HG03439 (cell line): ENCODE measurements at regions not wholly inside any gene's neighbourhood (a gene's known extent, or its start where the extent isn't known, plus 50 kb on each side); places are given as distances from the start of the nearest gene placed in this dataset.
A peak's percentile ranks its signal among the peaks of the same experiment; 100 is the strongest.
"Not testable (repeated sequence)": the region's sequence is repeated elsewhere in the genome, so short reads cannot be mapped to it uniquely, and the experiment has no call there.

Source experiments
- ATAC-seq: cut with Tn5 transposase; IDR thresholded peaks from one replicate; pipeline ENCODE4 v1.9.1; 2021; ENCODE audit warnings: mild to moderate bottlenecking, moderate library complexity; ENCODE audit not compliant: unreplicated experiment

GRCh38 chr2:129347486-129348217 is 631.8 kb upstream of the RAB6C start:
- peak; percentile 99 for ATAC-seq

DNA sequence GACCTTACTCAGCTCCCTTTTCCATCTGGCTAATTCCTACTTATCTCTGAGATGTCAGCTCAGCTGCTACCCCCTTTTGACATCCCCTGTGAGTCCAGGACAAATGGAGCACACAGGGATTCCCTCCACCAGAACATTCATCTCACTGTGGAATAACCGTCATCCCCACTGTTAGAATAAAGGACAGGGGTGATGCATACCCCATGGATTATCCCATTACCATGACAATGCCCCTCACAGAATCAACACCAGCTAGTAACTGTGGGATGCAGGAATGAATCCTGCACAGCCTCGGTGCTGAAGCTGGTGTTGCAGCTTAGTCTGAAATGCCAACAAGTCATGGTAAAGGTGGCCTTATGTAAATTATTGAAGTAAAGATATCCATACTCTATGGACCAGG is 624.8 kb upstream of the RAB6C start:
- no peak for ATAC-seq

DNA sequence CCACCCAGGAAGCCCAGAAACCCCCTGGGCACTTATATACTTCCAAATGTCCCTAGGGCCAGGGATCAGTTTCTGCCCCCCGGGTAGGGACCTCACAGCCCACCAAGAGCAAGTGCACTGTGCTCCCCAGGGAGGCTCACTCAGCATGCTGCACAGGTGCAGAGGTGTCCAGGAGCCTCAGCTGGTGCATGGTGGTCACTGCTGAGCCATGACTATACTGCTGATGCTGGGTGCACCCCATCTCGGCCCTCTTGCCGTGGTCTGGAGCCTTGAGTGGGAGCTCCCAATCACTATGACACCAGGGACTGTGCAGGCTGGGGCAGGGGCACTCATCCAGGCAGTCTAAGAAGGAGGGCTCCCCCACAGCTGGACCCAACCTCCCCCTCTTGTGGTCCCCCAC is 617.8 kb upstream of the RAB6C start:
- no peak for ATAC-seq

DNA sequence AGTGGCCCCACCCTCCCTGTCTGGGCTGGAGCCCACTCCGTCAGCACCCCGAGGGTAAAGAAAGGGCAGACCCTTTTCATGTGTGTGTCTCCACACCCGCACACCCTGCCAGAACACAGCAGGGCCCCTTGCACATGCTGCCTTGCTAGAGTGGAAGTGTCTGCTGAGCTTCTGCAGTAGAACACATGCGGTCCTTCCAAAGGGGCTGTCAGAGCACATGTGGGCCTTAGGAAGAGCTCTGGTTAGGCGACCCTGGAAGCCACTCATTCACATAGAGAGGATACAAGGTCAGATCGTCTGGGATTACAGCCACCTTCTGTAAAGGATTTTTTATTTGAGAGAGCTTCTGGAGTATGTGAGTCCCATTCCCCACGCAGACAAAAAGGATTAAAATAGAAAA is 613.2 kb upstream of the RAB6C start:
- ATAC-seq = no peak

DNA sequence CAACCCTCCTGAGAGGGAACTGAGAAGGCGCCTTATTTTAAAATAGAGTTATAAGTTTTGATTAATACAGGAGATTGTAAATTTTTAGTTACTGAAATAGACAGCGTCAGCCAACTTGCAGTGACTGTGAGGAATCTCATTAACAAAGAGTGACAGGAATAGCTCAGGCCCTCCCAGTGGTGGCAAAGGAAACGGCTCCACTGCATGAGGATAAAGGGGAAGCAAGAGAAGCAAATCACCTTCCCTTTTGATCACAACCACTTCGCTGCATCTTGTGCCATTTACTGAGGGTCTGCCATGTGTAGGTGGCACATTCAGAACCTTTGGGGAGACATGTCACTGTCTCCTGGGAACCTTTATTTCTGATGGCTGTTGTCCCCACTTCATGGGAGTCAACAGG is 612.4 kb upstream of the RAB6C start:
- ATAC-seq = no peak

DNA sequence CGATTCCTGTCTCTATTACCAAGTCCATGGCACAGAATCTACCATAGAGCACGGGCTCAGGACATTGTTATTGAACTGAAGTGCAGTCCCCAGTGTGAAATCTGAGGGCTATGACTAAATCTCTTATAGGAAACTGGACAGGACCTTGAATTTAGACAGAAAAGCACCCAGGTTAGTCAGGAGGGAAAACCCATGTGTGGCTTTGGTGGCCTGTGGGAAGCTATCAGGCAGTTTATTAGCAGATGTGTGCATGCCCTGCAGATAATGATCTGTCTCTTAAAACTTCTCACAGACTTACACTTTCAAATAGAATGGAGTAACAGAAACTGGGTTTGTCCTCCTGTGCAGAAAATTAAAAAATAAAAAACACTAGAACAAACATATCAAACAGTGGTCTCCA is 610.0 kb upstream of the RAB6C start:
- ATAC-seq = no peak

GRCh38 chr2:129374452-129374851 is 605.0 kb upstream of the RAB6C start:
- ATAC-seq = no peak

DNA sequence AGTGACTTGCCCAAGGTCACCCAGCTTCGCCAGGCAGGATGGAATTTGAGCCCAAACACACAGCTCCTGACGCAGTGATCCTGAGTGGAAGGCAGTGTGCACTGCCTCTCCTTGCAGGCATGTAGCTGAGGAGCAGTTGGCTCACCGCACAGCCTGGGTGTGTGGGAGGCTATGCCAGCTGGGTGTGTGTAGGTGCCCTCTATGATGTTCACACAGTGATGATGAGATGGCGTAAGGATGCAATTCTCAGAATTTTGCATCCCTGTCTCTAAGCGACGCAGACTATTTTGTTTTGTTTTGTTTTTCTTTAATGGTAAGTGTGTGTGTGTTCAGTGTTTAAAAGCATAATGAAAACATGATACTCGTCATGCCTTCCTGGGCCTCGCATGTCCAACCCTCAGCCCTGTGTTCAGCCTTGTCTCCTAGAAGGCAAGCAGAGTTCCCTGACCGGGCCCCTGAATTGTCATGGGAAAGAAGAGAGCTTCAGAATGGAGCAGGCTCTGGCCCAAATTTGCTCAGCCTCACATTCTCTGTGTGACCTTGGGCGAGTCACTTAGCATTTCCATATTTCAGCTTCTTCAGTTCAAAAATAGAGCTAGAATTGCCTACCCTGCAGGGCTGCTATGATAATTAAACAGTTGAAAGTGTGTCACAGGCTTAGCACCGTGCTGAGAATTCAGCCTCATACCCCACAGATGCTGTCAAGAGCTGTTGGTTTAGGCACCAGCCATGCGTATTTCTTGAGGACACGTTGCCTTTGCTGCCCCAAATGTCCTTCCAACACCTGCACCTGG is 603.6 kb upstream of the RAB6C start:
- no peak for ATAC-seq

DNA sequence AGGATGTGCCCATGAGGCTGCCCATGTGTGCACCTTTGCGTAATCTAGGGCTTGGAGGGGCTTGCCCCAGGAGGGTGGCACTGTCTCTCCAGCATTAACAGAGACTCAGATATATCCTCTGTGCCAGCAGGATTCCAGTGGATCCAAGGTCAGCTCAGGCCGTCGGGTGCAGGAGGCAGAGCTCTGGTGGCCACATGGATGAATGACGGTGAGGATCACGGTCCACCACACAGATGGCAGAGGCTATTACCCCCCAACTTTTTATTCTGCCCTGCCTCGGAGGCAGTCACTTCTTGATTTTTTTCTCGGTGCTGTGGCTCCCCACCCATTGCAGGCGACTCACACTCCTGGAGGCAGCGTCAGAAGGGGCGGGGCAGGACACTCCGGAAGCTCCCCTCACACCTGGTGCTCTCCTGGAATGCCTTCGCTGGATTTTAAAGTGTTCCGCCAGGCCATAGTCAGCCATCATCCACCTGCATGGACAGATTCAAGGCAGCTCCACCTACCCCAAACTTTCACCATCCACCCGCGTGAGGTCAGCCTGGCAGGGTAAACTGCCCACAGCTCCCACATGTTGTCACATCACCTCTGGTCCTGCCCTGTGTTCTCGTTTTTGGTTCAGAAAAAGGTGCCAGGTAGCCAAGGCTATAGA is 602.9 kb upstream of the RAB6C start:
- ATAC-seq = no peak

DNA sequence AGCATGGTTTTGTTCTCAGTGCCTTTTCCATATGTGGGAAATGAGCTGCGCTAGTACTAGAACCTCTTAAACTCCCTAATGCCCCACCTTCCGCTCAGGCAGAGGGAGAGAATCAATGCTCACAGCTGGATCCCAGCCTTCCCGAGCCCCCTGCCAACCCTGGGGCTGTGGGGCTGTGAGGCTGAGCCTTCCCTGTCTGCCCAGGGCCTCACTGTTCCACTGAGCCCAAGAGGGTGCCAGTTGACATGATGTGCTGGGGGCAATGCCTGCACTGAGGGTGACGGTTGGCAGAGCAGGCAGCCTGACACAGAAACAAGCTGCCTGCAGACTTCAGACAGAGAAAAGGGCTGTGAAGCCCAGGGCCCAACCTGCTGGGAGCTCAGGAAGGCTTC is 602.4 kb upstream of the RAB6C start:
- ATAC-seq = no peak

GRCh38 chr2:129378186-129378585 is 601.3 kb upstream of the RAB6C start:
- ATAC-seq = no peak

- no peak for ATAC-seq
Observed at GRCh38 chr2:129379411-129379810, 600.1 kb upstream of the RAB6C start.

- no peak for ATAC-seq
Observed at GRCh38 chr2:129381789-129382188, 597.7 kb upstream of the RAB6C start.

- ATAC-seq = no peak
Observed at GRCh38 chr2:129388870-129389269, 590.6 kb upstream of the RAB6C start.

DNA sequence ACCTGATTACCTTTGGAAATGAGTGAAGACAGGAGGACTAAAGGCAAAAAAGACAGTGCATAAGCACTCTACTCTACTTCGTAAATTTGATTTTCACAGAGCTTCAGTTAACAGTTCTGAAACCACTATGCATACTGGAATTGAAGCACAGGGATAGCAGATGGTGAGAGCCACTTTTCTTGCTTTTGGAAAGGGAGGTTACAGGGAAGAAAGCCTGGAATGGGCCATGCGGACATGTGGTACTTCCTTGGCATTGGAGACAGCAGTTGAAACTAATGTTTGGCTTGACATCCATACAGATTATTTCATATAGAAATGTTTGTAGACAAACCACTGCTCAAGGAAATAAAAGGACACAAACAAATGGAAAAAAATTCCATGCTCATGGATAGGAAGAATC is 585.6 kb upstream of the RAB6C start:
- no peak for ATAC-seq

- peak; percentile 59 for ATAC-seq
Observed at GRCh38 chr2:129396980-129397599, 582.4 kb upstream of the RAB6C start.

GRCh38 chr2:129400826-129401225 is 578.6 kb upstream of the RAB6C start:
- no peak for ATAC-seq

DNA sequence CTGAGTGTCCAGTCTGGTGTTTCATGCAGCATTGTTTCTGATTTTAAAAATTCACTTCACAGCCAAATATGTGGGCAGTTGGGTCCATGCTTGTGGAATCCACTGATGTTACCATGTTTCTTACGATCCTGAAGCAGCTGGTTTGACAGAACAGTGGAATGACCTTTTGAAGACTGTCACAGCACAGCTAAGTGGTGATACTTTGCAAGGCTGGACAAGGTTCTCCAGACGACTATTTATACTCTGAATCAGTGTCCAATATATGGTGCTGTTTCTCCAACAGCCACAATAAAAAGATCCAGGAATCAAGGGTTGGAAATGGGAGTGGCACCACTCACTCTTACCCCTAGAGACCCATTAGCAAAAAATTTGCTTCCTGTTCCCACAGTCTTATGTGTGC is 577.4 kb upstream of the RAB6C start:
- ATAC-seq = no peak

GRCh38 chr2:129404000-129404685 is 575.3 kb upstream of the RAB6C start:
- ATAC-seq = no peak

DNA sequence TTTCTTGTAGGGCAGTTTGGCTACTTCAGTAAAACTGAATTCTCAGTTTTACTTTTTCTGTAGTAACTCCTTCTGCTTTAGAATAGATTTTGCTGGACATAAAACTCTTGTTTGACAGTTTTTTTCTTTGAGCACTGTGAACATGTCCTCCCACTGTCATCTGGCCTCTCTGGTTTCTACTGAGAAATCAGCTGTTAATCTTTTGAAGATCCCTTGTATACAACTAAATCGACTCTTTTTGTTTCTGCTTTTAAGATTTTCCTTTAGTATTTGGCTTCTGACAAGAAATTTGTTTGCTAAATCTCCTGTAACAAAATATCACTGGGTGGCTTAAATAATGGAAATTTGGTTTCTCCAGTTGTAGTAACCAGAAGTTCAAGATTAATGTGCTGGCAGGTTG is 570.9 kb upstream of the RAB6C start:
- ATAC-seq = no peak

- ATAC-seq = not testable (repeated sequence)
Observed at GRCh38 chr2:129417041-129417440, 562.4 kb upstream of the RAB6C start.
